ENCODE measurements at regions not wholly inside any gene's neighbourhood (a gene's known extent, or its start where the extent isn't known, plus 50 kb on each side); places are given as distances from the start of the nearest gene placed in this dataset.
"Not testable (repeated sequence)": the region's sequence is repeated elsewhere in the genome, so short reads cannot be mapped to it uniquely, and the experiment has no call there.

DNA sequence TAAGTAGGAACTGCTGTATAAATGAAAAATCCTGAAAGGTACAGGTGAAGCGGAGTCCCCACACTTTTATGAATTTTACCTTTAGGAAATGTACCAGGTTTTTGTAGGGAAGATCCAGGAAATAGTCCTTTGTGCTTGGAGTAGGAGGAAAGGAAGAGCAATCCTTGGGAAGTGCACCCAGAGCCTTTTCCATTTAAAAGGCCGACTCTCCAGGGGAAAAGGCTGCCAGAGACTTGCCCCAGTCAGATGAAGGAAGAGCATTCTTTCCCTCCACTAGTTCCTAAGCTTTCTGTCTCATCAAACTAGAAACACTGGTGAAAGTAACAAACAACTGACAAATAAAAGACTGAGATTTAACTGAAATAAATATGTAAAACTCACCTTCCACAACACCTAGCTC lies 779.4 kb upstream of the CDH6 start:
- DNase-seq (ENCODE audit: low spot score in 2 of 2) (no peak), FAIRE-seq (no peak)

DNA sequence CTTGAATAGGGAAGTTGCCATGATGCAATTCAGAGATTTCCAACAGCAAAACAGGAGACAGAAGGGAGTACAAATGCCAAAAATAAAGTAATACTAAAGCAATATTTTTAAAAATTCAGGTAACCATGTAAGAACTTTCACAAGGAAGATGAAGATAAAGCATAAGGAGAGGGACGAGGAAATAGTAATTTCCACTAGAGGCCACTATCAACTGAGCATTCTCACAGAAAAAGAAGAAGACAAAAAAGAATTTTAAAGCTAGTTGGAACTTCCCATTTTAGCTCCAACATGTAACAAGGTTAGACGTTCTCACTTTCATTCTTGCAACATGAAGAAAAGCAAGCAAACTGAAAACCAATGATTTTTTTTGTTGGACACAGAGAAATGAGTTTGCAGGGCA lies 779.9 kb upstream of the CDH6 start:
- DNase-seq (ENCODE audit: low spot score in 2 of 2) (no peak), FAIRE-seq (no peak)

DNA sequence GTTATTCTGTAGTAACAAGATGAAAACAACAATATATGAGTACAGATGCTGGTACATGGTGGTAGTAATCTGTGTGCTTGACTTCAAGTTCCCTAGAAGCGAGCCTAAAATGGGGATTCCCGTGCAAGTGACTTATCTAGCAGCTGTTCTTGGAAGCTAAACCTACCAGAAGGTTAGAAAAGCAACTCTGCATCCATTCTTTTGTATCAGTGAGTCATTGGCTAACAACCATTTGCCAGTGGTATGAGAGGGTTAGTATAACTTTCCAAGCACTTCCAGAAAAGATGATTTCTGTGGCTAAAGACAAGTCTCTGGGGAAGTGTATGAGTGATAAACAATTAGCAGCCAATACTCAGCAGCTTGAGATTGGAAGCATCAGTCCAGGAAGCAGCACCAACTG lies 787.7 kb upstream of the CDH6 start:
- FAIRE-seq: no peak
- no peak for DNase-seq (ENCODE audit: low spot score in 2 of 2)

DNA sequence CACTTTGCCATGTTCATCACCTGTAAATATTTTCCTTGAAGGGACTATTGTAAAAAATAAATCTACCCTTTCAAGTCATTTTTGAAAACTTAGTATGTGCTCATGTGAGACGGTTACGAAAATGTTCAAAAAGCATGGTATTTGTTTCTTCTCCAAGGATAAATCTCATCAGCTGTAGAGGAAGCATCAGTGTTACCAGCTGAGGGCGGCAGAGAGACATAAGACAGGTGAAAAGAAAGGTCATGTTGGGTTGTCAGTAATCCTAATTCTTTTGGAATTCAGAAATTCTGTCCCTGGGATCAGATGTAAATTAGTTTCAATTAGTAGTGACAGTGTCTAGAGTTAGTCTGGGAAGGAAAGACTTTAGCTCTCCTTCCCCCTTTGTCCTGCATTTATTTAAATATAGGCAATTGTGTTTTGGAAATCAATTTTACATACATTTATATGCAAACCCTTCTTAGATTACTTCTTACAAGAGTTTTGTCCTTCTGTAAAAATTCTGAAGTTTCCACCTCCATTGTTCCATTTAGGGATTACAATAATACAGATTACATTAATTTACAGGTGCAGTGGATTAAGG lies 791.9 kb upstream of the CDH6 start:
- no peak for FAIRE-seq
- DNase-seq (ENCODE audit: low spot score in 2 of 2): peak in 1 of 2 donors; percentile 1

DNA sequence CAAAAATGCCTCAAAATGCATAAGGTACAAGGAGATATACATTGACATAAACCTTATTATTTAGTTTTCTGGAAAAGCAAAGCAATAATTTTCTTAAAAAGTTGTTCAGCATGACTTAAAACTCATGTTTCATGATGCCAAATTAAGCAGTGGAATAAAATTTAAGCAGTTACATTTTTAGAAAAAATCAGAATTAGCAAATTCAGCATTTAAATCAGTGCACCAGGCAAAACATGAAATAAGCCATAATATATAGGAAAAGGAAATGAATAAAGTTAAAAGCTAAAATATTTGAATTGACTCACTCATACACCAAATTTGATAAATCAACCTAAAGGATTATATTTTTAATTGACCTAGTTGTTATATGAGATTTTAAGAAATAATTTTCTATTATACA lies 795.1 kb upstream of the CDH6 start:
- no peak for DNase-seq (ENCODE audit: low spot score in 2 of 2)

DNA sequence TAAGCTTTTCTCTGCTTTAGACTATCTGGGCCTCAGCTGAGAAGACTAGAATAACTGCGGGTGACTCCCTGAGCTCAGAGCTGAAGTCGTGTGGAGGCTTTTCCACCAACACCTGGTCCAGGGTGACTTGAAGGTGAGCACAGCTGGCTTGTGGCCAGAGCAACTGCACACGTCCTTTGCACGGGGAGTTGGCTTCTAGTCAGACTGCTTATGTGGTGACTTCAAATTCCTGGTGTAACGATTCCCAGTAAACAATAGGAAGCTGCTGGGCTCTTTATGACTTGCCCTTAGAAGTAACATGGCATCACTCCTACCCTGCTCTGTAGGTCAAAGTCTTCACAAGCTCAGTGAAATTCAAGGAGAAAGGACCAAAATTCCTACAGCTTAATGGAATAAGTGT lies 800.6 kb upstream of the CDH6 start:
- FAIRE-seq: no peak

More for the DNA sequence above, 795.1 kb upstream of the CDH6 start:
- FAIRE-seq: no peak

DNA sequence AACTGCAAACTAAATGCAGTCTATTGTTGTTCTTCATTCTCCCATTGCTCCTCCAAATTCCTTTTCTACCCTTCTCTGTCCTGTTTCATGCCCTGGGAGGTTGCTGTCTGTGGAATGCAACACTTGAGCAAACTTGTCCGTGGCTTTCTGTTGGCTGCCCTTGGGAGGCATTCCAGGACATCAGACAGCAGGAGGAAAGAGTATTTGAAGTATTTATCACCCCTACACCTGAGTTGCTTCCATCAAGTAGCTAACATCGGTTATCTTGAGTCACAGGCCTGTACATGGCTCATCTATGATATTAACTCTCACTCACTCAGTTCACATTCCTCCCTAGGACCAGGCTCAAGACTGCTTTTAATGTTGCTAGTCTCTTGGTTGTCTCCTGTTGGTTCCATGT lies 803.4 kb upstream of the CDH6 start:
- no peak for DNase-seq (ENCODE audit: low spot score in 2 of 2)

More for the DNA sequence above, 800.6 kb upstream of the CDH6 start:
- DNase-seq (ENCODE audit: low spot score in 2 of 2): no peak

DNA sequence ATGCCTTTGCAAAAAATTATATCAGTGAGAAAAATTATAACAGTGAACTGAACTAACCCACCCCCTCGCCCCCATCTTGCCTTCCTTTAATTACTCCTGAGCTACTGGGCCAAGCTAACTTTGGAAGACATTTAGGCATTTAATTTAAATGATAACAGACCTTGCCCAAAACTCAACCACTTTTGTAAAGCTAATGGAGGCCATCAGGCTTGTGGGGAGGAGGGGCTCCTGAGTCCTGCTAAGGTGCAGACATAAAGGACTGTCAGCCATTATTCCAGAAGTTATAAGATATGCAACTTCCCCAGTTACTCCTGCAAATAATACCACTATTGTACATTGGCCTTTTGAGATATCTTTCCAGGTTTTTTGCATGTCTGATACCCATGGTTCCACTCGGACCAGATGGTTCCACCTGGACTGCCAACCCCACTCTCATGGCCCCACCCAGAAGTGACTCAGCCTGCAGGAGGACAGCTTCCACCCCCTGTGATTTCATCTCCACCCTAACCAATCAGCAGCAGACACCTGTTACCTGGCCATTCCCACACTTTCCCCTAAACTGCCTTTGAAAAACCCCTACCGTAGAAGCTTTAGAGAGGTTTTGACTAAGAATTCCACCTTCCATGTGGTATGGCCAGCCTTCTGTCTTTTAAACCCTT lies 805.4 kb upstream of the CDH6 start:
- DNase-seq (ENCODE audit: low spot score in 2 of 2) (no peak), FAIRE-seq (no peak)

More for the DNA sequence above, 803.4 kb upstream of the CDH6 start:
- FAIRE-seq: no peak

DNA sequence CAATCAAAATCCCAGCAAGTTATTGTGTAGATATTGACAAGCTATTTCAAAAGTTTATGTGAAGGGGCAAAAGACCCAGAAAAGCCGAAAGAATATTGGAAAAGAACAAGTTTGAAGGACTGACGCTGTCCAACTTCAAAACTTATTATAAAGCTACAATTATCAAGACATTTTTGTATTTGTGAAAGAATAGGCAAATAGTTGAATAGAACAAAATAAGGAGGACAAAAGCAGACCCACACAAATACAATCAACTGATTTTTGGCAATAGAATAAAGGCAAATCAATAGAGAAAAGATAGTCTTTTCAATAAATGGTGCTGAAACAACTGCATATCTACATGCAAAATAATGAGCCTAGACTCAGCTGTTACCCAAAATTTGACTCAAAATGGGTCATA lies 807.7 kb upstream of the CDH6 start:
- DNase-seq (ENCODE audit: low spot score in 2 of 2) (no peak), FAIRE-seq (no peak)

DNA sequence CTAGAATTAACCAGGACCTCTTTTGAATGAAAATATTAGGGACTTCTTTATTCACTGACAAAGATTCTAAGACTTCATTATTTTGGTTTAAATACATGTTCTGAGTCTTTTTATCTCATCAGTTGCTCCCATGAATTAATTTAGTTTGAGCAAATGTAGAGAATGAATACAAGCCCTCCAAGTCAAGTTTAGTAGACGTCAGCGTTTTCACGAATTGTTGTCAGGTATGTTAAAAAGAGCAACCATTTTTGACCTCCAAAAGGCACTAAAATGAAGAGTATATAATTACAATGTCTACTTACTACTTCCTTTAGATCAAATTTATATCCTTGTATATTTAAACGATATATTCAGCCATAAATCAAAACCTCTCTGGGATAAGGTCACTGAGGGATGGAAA lies 809.3 kb upstream of the CDH6 start:
- no peak for FAIRE-seq
- no peak for DNase-seq (ENCODE audit: low spot score in 2 of 2)

DNA sequence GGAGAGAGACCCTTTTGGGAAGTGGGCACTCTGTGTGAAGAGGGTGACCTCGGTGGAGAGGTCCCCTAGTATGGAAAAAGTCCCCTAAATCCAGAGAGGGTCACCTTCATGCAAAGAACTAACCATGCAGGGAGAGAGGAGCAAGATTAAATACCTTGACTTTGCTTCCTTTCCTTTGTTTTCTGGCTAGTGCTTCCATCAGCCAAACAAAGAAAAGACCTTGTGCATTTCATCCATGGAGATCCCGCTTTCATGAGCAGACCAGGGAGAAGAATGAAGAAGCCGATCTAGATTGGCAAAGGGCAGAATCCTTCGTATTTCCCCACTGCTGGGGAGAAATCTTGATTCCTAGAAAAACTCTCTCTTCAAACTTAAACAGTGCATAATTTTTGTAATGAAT lies 813.3 kb upstream of the CDH6 start:
- FAIRE-seq: no peak
- no peak for DNase-seq (ENCODE audit: low spot score in 2 of 2)

DNA sequence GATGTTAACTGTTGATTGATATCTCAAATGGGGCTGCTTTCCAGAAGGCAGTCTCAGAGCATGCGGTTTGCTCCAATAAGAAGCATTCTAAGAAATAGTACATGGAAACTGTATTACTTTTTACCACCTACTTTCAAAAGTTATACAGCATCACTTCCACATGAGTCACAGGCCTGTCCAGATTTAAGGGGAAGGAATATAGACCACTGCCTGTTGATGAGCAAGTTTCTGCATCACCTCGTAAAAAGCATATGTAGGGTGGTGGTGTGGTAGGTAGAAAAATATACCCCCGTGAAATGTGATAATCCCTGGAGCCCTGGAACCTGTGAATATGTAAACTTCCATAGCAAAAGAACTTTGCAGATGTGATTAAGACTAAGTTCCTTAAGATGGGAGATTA lies 816.6 kb upstream of the CDH6 start:
- FAIRE-seq (no peak), DNase-seq (ENCODE audit: low spot score in 2 of 2) (no peak)

DNA sequence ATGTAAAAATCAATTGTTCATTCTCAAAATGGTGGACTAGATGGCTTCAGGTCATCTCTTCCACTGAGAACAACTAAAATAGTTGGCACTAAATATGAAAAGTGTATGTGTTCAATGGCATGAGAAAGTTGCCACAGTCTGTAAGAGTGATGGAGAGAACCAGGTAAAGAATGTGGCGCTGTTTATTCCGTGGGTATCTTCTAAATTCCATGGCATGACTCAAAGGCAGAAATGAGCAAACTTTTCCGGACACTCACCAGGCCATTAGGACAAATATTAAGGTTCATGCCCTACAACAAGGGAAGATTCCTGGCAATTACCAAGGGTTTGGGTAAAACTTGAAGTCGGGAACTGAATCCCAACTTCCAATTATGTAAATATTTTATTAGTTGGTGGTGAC lies 825.4 kb upstream of the CDH6 start:
- FAIRE-seq (no peak), DNase-seq (ENCODE audit: low spot score in 2 of 2) (no peak)

DNA sequence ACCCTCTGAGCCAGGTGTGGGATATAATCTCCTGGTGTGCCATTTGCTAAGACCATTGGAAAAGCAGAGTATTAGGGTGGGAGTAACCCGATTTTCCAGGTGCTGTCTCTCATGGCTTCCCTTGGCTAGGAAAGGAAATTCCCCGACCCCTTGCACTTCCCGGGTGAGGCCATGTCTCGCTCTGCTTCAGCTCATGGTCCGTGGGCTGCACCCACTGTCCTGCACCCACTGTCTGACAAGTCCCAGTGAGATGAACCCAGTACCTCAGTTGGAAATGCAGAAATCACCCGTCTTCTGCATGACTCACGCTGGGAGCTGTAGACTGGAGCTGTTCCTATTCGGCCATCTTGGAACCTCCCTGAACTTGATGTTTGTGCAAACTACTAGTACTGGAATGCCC lies 828.5 kb upstream of the CDH6 start:
- not testable (repeated sequence) for DNase-seq (ENCODE audit: low spot score in 2 of 2); FAIRE-seq

DNA sequence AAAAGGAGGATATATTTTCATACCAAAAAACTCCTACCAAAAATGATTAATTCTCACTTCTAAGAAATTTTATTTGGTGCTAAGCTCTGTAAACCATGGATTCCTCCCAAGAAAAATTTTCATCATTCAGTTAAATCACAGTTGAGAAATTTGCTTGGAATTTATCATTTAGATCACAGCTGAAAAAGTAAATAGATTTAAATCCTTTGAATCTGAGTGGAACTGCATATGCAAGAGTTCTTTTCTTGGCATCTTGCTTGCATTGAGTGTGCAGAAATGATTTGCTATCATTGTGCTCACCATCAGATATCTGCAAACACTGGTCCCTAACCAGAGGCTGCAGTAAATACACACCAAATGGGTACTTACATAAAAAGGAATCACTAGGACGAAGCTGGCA lies 836.1 kb upstream of the CDH6 start:
- no peak for DNase-seq (ENCODE audit: low spot score in 2 of 2)

DNA sequence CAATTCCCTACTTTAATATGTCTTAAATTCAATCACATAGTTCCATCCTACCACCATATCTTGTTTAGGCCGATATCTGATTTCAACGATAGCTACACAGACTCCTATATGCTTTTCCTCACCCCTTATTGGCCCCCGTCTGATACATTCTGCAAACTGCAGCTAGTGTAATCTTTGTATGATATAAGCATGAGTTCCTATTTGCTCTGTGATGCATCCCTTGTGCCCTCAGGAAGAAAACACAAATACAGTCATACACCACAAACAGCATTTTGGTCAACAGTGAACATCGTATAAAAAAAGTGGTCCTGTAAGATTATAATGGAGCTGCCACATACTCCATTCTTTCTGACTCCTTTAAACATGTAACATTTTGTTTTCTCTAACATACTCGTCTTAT lies 837.8 kb upstream of the CDH6 start:
- no peak for FAIRE-seq
- no peak for DNase-seq (ENCODE audit: low spot score in 2 of 2)

More for the DNA sequence above, 836.1 kb upstream of the CDH6 start:
- no peak for FAIRE-seq

DNA sequence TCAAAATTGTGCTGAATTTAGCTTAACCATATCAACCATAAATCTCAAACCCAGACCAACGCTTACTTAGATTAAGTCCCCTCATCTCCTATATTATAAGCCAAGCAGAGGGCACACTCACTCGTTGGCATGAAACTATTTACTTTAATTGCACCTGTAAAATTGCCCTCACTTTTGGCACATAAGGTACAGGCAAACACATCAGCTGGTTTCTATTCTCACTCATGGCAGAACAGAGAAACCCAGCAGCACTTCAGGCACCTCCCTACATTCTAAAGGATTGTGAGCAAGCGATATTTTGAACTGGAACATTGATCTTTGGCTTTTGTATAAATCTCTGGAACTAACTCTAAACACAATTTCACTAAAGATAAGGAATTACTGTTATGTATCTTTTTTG lies 845.6 kb upstream of the CDH6 start:
- no peak for DNase-seq (ENCODE audit: low spot score in 2 of 2)
- no peak for FAIRE-seq

DNA sequence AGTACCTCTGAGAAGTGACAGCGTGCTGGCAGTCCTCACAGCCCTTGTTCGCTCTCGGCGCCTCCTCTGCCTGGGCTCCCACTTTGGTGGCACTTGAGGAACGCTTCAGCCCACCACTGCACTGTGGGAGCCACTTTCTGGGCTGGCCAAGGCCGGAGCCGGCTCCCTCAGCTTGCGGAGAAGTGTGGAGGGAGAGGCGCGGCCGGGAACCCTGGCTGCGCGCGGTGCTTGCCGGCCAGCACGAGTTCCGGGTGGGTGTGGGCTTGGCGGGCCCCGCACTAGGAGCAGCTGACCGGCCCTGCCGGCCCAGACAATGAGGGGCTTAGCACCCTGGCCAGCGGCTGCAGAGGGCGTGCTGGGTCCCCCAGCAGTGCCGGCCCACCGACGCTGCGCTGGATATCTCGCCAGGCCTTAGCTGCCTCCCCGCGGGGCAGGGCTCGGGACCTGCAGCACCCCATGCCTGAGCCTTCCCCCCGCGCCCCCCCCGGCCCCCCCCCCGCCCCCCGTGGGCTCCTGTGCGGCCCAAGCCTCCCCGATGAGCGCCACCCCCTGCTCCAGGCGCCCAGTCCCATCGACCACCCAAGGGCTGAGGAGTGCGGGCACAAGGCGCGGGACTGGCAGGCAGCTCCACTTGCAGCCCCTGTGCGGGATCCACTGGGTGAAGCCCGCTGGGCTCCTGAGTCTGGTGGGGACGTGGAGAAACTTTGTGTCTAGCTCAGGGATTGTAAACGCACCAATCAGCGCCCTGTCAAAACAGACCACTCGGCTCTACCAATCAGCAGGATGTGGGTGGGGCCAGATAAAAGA lies 847.7 kb upstream of the CDH6 start:
- not testable (repeated sequence) for FAIRE-seq

DNA sequence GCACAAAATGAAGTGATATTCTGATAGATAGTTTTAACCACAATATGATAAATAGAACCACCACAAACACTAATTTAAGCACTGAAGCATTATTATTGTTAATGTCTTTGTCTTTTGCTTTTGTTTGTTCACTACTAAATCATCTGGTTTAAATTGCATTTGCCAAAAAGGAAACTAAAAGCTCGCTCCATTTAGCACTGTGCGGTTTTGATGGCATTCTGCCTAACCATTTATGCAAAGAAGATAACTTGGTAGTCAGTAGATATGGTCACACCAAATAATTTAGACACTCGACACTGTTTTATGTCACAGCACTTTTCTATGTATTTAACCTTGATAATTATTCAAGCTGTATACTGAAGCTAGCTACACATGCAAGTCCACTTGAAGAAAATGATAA lies 849.8 kb upstream of the CDH6 start:
- no peak for DNase-seq (ENCODE audit: low spot score in 2 of 2)
- FAIRE-seq: no peak

More for the DNA sequence above, 847.7 kb upstream of the CDH6 start:
- not testable (repeated sequence) for DNase-seq (ENCODE audit: low spot score in 2 of 2)

DNA sequence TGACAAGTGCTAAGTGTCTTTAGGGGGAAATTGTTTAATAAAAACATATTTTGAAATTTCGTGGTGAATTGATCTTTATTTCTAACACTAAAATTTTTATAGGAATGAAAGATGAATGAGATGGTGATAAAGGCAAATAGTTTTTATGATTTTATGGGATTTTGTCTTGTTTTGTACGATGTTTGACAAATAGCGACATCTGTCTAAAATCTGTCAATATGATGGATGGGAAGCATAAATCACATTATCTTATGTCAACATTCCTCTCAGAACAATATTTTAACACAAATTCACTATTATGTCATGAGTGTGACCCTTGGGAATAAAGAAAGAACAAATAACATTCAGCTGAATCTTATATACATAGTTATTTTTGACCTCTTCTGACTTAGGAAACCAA lies 852.0 kb upstream of the CDH6 start:
- DNase-seq (ENCODE audit: low spot score in 2 of 2) (no peak), FAIRE-seq (no peak)

DNA sequence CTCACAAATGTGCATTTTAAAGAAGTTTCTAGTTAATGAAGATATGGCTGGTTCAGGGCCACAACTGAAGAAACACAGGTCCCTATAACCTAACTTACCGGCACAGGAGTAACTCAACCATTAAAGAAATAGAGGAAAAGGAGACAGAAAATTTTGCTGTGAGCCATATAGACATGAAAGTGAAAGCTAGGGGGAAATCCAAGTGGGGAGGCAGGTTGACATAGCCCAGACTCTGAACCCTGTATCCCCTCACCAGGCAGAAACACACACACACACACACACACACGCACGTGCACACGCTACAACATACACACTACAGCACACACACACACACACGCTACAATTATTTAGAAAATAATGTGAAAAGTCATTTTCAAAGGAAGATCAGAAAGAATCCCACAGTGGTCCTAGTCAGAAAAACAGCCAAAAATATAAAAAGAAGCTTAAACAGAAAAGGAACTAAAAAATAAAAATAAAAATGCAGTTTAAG lies 856.4 kb upstream of the CDH6 start:
- no peak for FAIRE-seq
- DNase-seq (ENCODE audit: low spot score in 2 of 2): no peak

DNA sequence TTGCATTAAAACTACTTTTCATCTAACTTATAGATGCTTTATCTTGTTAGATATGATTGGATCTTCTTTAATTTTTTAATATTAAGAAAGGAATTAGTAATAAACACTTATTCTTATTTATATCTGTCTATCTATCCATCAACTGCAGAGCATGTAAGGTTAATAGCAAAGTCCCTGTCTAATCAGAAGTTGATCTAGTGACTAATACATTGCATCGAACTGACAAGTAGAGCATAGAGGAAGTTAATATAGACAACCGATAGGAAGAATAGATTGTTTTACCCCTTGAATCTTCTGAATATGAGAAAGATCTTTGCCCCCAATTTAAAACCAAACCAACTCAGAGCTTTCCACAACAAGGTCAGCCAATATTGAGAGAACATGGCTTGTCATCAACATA lies 862.0 kb upstream of the CDH6 start:
- FAIRE-seq: no peak
- DNase-seq (ENCODE audit: low spot score in 2 of 2): no peak

Data from frontal cortex (tissue), 3 donors.